ENCODE measurements at regions not wholly inside any gene's neighbourhood (a gene's known extent, or its start where the extent isn't known, plus 50 kb on each side); places are given as distances from the start of the nearest gene placed in this dataset.

DNA sequence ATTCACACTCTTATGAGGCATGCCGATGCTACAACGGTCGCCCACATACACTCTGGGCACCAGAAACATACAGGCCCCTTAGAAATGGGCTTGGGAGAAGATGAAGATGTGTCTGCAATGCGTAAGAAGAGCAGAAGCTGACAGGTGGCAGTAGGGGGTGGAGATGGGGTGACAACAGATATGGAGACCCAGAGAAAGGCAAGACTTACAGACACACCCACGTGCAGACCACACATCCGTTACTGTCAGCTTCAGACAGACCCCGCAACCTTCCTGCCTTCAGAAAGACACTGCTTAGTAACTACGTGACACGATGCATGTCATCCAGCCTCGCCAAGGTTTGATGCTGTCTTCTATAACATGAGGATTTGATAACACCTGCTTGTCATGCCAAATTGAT, 89.5 kb downstream of the ZFP36L2 start:
- TF ChIP-seq CTCF (IDR thresholded peaks at IDR 0.05; ENCODE audit: low read depth, low read length, poor library complexity, severe bottlenecking): peak; percentile 18
- TF ChIP-seq EZH2phosphoT487 (IDR thresholded peaks at IDR 0.05; ENCODE audit: borderline replicate concordance, low read length): no peak
